Suprapubic skin (tissue), 4 donors: ENCODE measurements at regions not wholly inside any gene's neighbourhood (a gene's known extent, or its start where the extent isn't known, plus 50 kb on each side); places are given as distances from the start of the nearest gene placed in this dataset.

Source experiments
- CTCF ChIP-seq, 2 donors: fragments of 200-600 bp in 1 of 2; fragments of 450-650 bp in 1 of 2; sonication (generic) in 1 of 2; IDR thresholded peaks; one replicate each; pipeline ENCODE4 v1.5.1; 2016 to 2019; ENCODE audit warnings: antibody characterized with exemption in 2 of 2, mild to moderate bottlenecking in 1 of 2, moderate library complexity in 1 of 2
- EP300 ChIP-seq: sonication (generic); formaldehyde crosslinking; IDR thresholded peaks from one replicate; pipeline ENCODE4 v1.6.1; 2017; ENCODE audit warnings: antibody characterized with exemption
- POLR2A ChIP-seq, 2 donors: fragments of 450-650 bp; IDR thresholded peaks; one replicate each; pipeline ENCODE4 v1.6.1; 2017; ENCODE audit warnings: antibody characterized with exemption in 2 of 2, mild to moderate bottlenecking in 2 of 2, moderate library complexity in 2 of 2
- POLR2AphosphoS5 ChIP-seq, 3 donors: sonication (generic); formaldehyde crosslinking; IDR thresholded peaks; one replicate each; pipeline ENCODE4 v1.6.1; 2017; ENCODE audit warnings: antibody characterized with exemption in 3 of 3

DNA sequence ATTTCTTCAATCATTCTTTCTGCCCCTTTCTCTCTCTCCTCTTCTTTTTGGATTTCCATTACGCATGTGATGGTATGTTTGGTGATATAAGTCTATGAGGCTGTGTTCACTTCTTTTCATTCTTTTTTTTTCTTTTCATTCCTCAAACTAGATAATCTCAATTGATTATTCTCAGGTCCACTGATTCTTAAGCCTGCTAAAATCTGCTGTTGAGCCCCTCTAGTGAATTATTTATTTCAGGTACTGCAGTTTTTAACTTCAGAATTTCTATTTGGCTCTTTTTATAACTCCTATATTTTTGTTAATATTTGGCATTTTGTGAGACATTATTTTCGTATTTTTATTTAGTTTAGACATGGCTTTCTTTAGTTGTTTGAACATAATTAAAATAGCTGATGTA is 671.3 kb upstream of the NECTIN3 start:
- TF ChIP-seq CTCF (IDR thresholded peaks at IDR 0.05): no peak
- no peak for TF ChIP-seq POLR2AphosphoS5 (IDR thresholded peaks at IDR 0.05)
- no peak for TF ChIP-seq EP300
- TF ChIP-seq POLR2A (IDR thresholded peaks at IDR 0.05): no peak
